Epithelial cell of proximal tubule (primary cell): ENCODE measurements at regions not wholly inside any gene's neighbourhood (a gene's known extent, or its start where the extent isn't known, plus 50 kb on each side); places are given as distances from the start of the nearest gene placed in this dataset.

ENCODE experiments used
- DNase-seq: peaks from one replicate; pipeline ENCODE4 v3.0.0-alpha.2; 2011; ENCODE audit warnings: low read depth
- H3K4me3 ChIP-seq: 2 replicates; pipeline ENCODE4 v1.5.1; 2011; ENCODE audit warnings: low read depth, mild to moderate bottlenecking, low read length
- CTCF ChIP-seq: conservative IDR thresholded peaks from 2 replicates; pipeline ENCODE4 v1.5.1; 2012; ENCODE audit warnings: low read depth, mild to moderate bottlenecking, low read length

GRCh38 chr11:115745066-115745465 lies 240.9 kb upstream of the CADM1 start:
- no peak for DNase-seq
- H3K4me3 ChIP-seq: no peak overlapping the region
- TF ChIP-seq CTCF: no peak

- no peak for DNase-seq
- no peak for TF ChIP-seq CTCF
- no peak overlapping the region for H3K4me3 ChIP-seq
These were observed 239.5 kb upstream of the CADM1 start for GRCh38 chr11:115743719-115744118.

GRCh38 chr11:115741376-115742107 lies 237.3 kb upstream of the CADM1 start:
- no peak for DNase-seq
- TF ChIP-seq CTCF: no peak
- no peak overlapping the region for H3K4me3 ChIP-seq

- no peak overlapping the region for H3K4me3 ChIP-seq
- no peak for TF ChIP-seq CTCF
- DNase-seq: no peak
These were observed 236.1 kb upstream of the CADM1 start for GRCh38 chr11:115740324-115740723.

GRCh38 chr11:115739878-115740277 lies 235.7 kb upstream of the CADM1 start:
- TF ChIP-seq CTCF: no peak
- no peak overlapping the region for H3K4me3 ChIP-seq
- no peak for DNase-seq

- H3K4me3 ChIP-seq: no peak overlapping the region
- no peak for TF ChIP-seq CTCF
- DNase-seq: no peak
These were observed 234.9 kb upstream of the CADM1 start for GRCh38 chr11:115739146-115739545.

GRCh38 chr11:115737875-115738274 lies 233.7 kb upstream of the CADM1 start:
- no peak for TF ChIP-seq CTCF
- DNase-seq: no peak
- no peak overlapping the region for H3K4me3 ChIP-seq
